Nephron (organoid): ENCODE measurements at regions not wholly inside any gene's neighbourhood (a gene's known extent, or its start where the extent isn't known, plus 50 kb on each side); places are given as distances from the start of the nearest gene placed in this dataset.

Source experiments
- H3K27ac Mint-ChIP-seq, 3 experiments: 2 replicates each; pipeline ENCODE4 v1.8.0; 2020; ENCODE audit warnings: mixed read lengths in 3 of 3, mild to moderate bottlenecking in 2 of 3, moderate library complexity in 1 of 3
- H3K27me3 Mint-ChIP-seq: 2 replicates; pipeline ENCODE4 v1.8.0; 2021; ENCODE audit warnings: low read depth, mild to moderate bottlenecking, moderate library complexity, mixed read lengths
- H3K36me3 Mint-ChIP-seq: 2 replicates; pipeline ENCODE4 v1.8.0; 2020; ENCODE audit warnings: low read depth, mixed read lengths
- H3K4me1 Mint-ChIP-seq: 2 replicates; pipeline ENCODE4 v1.8.0; 2020; ENCODE audit warnings: mixed read lengths
- H3K4me3 Mint-ChIP-seq, 3 experiments: 2 replicates each; pipeline ENCODE4 v1.8.0; 2020; ENCODE audit warnings: mild to moderate bottlenecking in 3 of 3, mixed read lengths in 3 of 3, moderate library complexity in 2 of 3
- H3K9me3 Mint-ChIP-seq: 2 replicates; pipeline ENCODE4 v1.8.0; 2020; ENCODE audit warnings: mixed read lengths
- TF ChIP-seq, protein P1 (sequence below), 3 experiments: fragments of 200-600 bp; sonication (generic); IDR thresholded peaks; one replicate each; pipeline ENCODE4 v1.5.0; 2021; ENCODE audit warnings: antibody characterized with exemption in 3 of 3; ENCODE audit not compliant: unreplicated experiment in 3 of 3

DNA sequence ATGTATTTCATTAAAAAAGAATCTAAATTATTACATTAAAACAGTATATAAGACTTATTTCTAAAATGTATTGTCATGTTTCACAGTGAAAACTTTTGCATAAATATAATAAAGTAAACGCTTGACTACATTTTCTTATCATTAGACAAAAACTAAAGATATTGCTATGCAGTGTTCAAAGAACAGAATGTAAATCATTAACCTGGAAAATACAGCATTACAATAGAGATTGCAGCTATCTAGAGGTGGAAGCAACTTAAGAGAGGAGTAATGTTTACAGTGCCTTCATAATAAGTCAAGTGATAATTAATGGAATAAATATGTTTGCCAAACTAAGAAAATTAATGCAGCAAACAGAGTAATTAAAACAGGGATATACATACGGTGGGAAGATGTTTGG, 940.9 kb downstream of the FSTL5 start:
- TF ChIP-seq, protein P1, sequence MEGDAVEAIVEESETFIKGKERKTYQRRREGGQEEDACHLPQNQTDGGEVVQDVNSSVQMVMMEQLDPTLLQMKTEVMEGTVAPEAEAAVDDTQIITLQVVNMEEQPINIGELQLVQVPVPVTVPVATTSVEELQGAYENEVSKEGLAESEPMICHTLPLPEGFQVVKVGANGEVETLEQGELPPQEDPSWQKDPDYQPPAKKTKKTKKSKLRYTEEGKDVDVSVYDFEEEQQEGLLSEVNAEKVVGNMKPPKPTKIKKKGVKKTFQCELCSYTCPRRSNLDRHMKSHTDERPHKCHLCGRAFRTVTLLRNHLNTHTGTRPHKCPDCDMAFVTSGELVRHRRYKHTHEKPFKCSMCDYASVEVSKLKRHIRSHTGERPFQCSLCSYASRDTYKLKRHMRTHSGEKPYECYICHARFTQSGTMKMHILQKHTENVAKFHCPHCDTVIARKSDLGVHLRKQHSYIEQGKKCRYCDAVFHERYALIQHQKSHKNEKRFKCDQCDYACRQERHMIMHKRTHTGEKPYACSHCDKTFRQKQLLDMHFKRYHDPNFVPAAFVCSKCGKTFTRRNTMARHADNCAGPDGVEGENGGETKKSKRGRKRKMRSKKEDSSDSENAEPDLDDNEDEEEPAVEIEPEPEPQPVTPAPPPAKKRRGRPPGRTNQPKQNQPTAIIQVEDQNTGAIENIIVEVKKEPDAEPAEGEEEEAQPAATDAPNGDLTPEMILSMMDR (IDR thresholded peaks at IDR 0.05; ENCODE audit: unreplicated experiment in 3 of 3): no peak
- peaks cover 14% of the 10 kb centered on the region for H3K9me3 Mint-ChIP-seq
- H3K27ac Mint-ChIP-seq: no peak overlapping the region
- no peaks in the 10 kb centered on the region for H3K4me1 Mint-ChIP-seq
- no peaks in the 10 kb centered on the region for H3K36me3 Mint-ChIP-seq
- H3K27me3 Mint-ChIP-seq: no peaks in the 10 kb centered on the region
- no peak overlapping the region for H3K4me3 Mint-ChIP-seq

DNA sequence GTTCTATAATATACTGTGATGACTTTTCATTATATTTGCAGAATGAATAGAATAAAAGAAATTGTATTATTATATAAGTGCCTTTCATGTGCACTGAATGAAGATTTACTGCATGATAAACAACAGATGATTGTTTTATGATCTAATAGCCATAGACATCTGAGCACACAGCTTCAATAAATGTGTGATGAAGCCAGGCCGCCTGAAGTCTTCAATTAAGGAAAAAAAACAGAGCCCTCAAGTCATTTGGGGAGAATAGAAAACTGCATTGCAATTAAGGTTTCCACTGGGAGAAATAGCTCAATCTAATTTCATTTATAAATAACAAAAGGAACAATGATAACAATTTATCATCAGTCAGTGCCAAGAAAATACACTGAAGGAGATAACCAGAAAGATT, 955.2 kb downstream of the FSTL5 start:
- H3K4me1 Mint-ChIP-seq: no peaks in the 10 kb centered on the region
- peaks cover 17% of the 10 kb centered on the region for H3K9me3 Mint-ChIP-seq
- H3K36me3 Mint-ChIP-seq: no peaks in the 10 kb centered on the region
- H3K27me3 Mint-ChIP-seq: no peaks in the 10 kb centered on the region
- no peak overlapping the region for H3K27ac Mint-ChIP-seq
- H3K4me3 Mint-ChIP-seq: no peak overlapping the region
- TF ChIP-seq, protein P1 (IDR thresholded peaks at IDR 0.05; ENCODE audit: unreplicated experiment in 3 of 3): no peak

DNA sequence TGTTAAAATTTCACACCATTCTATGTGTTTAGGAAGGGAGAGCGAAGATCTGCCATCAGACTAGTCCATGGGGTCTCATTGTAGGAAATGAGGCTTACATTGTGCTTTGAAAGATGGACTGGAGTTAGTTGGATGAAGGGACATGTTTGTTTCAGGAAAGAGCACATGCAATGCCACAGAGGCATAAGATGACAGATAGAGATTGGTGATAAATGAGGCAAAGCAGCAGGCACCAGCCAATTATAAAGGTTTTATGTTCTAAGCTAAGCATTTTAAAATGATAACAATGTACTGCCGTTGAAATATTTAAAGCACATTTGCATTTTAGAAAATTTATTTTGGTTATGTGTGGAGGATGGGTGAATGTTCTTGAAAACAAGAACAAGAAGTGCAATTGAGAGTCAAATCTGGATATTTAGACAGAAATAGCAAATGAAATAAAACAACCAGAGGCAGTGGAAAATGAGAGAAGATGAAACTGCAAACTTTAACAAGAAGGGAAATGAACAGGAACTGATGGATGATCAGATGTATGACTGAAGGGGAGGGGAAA, 957.2 kb downstream of the FSTL5 start:
- H3K9me3 Mint-ChIP-seq: peaks cover 7% of the 10 kb centered on the region
- H3K36me3 Mint-ChIP-seq: no peaks in the 10 kb centered on the region
- no peaks in the 10 kb centered on the region for H3K27me3 Mint-ChIP-seq
- TF ChIP-seq, protein P1 (IDR thresholded peaks at IDR 0.05; ENCODE audit: unreplicated experiment in 3 of 3): no peak
- H3K27ac Mint-ChIP-seq: no peak overlapping the region
- no peaks in the 10 kb centered on the region for H3K4me1 Mint-ChIP-seq
- H3K4me3 Mint-ChIP-seq: no peak overlapping the region

DNA sequence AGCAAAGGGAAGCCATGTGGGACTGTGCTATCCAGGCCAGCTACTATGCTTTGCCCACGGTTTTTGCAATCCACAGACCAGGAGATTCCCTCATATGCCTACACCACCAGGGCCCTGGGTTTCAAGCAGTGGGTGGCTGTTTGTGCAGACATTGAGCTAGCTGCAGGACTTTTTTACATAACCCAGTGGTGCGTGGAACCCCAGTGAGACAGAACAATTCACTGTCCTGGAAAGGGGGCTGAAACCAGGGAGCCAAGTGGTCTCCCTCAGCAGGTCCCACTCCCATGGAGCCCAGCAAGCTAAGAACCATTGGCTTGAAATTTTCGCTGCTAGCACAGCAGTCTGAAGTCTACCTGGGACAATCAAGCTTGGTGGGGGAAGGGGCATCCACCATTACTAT, 959.9 kb downstream of the FSTL5 start:
- no peaks in the 10 kb centered on the region for H3K27me3 Mint-ChIP-seq
- H3K27ac Mint-ChIP-seq: no peak overlapping the region
- H3K4me1 Mint-ChIP-seq: no peaks in the 10 kb centered on the region
- TF ChIP-seq, protein P1 (IDR thresholded peaks at IDR 0.05; ENCODE audit: unreplicated experiment in 3 of 3): no peak
- no peaks in the 10 kb centered on the region for H3K9me3 Mint-ChIP-seq
- H3K36me3 Mint-ChIP-seq: no peaks in the 10 kb centered on the region
- no peak overlapping the region for H3K4me3 Mint-ChIP-seq

DNA sequence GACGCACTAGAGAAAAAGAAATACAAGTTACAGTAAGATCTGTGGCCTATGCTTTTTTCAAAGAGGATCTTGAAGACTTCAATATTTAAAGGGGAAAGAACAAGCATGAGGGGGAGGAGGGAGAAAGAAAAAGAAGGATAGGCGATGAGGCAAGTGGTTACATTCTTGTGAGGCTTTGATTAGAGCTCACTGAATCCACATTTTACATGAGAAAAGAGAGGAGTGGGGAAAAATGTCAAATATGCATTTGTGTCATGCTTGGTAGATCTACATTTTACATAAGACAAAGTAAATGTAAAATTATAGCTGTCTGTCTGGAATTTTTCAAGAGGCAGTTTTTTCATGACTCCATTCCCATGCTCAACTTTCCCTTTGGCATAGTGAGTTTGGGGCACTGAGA, 965.9 kb downstream of the FSTL5 start:
- no peaks in the 10 kb centered on the region for H3K27me3 Mint-ChIP-seq
- no peaks in the 10 kb centered on the region for H3K9me3 Mint-ChIP-seq
- no peak overlapping the region for H3K4me3 Mint-ChIP-seq
- no peak overlapping the region for H3K27ac Mint-ChIP-seq
- TF ChIP-seq, protein P1 (IDR thresholded peaks at IDR 0.05; ENCODE audit: unreplicated experiment in 3 of 3): no peak
- H3K4me1 Mint-ChIP-seq: no peaks in the 10 kb centered on the region
- H3K36me3 Mint-ChIP-seq: no peaks in the 10 kb centered on the region

DNA sequence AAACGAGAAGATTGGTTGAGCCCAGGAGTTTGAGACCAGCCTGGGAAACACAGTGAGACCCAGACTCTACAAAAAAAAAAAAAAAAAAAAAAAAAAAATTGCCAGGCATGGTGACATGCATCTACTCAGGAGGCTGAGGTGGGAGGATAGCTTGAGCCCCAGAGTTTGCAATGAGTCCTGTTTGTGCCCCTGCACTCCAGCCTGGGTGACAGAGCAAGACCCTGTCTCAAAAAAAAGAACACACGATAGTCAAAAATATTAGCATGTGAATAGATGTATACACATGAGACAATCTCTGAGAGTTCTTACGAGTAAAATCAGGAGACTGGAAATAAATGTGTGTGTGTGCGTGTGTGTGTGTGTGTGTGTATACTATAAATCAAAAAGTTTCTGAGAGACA, 966.3 kb downstream of the FSTL5 start:
- Mint-ChIP-seq H3K36me3 (no peaks in the 10 kb centered on the region), H3K4me3 (no peak overlapping the region), H3K4me1 (no peaks in the 10 kb centered on the region), H3K27ac (no peak overlapping the region), H3K9me3 (no peaks in the 10 kb centered on the region), H3K27me3 (no peaks in the 10 kb centered on the region)
- TF ChIP-seq, protein P1 (IDR thresholded peaks at IDR 0.05; ENCODE audit: unreplicated experiment in 3 of 3): no peak
